Nephron progenitor cell (in vitro differentiated cells): ENCODE measurements at regions not wholly inside any gene's neighbourhood (a gene's known extent, or its start where the extent isn't known, plus 50 kb on each side); places are given as distances from the start of the nearest gene placed in this dataset.

Source experiments
- DNase-seq: peaks from one replicate; pipeline ENCODE4 v3.0.0; 2021
- H3K27ac Mint-ChIP-seq: 2 replicates; pipeline ENCODE4 v1.8.0; 2021; ENCODE audit warnings: mild to moderate bottlenecking, moderate library complexity, mixed read lengths
- H3K27me3 Mint-ChIP-seq: 2 replicates; pipeline ENCODE4 v1.8.0; 2021; ENCODE audit warnings: mild to moderate bottlenecking, low read depth, mixed read lengths; ENCODE audit not compliant: poor library complexity
- H3K36me3 Mint-ChIP-seq: 2 replicates; pipeline ENCODE4 v1.8.0; 2021; ENCODE audit warnings: low read depth, mixed read lengths
- H3K4me1 Mint-ChIP-seq: 2 replicates; pipeline ENCODE4 v1.8.0; 2021; ENCODE audit warnings: mixed read lengths
- H3K4me3 Mint-ChIP-seq: 2 replicates; pipeline ENCODE4 v1.8.0; 2021; ENCODE audit warnings: mild to moderate bottlenecking, moderate library complexity, mixed read lengths
- H3K9me3 Mint-ChIP-seq: 2 replicates; pipeline ENCODE4 v1.8.0; 2021; ENCODE audit warnings: mild to moderate bottlenecking, moderate library complexity, mixed read lengths
- TF ChIP-seq, protein P1 (sequence below): fragments of 200-600 bp; sonication (generic); IDR thresholded peaks from 2 replicates; pipeline ENCODE4 v1.5.0; 2021; ENCODE audit warnings: antibody characterized with exemption

DNA sequence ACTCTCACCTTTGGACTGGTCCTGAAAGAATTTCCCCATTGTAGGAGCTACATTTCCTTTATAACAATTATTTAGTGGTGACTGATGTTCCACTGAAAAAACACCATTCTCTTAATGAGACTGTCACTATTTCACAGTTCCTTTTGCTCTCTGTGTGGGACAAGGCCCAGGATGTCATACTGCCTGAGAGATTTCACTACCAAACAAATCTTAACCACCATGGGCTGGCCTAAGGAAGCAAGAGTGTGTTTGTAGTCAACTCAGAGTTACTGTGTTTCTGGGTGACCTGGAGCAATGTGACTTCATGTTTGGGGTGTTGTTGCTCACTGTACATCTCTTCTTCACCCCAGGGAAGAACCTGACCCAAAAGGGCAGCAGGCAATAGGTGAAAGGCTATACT lies 50.1 kb upstream of the ZNF608 start:
- Mint-ChIP-seq H3K9me3 (peaks cover 3% of the 10 kb centered on the region), H3K36me3 (no peaks in the 10 kb centered on the region), H3K4me1 (peaks cover 12% of the 10 kb centered on the region), H3K4me3 (no peak overlapping the region), H3K27me3 (peaks cover 7% of the 10 kb centered on the region), H3K27ac (no peak overlapping the region)
- DNase-seq: no peak
- TF ChIP-seq, protein P1, sequence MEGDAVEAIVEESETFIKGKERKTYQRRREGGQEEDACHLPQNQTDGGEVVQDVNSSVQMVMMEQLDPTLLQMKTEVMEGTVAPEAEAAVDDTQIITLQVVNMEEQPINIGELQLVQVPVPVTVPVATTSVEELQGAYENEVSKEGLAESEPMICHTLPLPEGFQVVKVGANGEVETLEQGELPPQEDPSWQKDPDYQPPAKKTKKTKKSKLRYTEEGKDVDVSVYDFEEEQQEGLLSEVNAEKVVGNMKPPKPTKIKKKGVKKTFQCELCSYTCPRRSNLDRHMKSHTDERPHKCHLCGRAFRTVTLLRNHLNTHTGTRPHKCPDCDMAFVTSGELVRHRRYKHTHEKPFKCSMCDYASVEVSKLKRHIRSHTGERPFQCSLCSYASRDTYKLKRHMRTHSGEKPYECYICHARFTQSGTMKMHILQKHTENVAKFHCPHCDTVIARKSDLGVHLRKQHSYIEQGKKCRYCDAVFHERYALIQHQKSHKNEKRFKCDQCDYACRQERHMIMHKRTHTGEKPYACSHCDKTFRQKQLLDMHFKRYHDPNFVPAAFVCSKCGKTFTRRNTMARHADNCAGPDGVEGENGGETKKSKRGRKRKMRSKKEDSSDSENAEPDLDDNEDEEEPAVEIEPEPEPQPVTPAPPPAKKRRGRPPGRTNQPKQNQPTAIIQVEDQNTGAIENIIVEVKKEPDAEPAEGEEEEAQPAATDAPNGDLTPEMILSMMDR: no peak

DNA sequence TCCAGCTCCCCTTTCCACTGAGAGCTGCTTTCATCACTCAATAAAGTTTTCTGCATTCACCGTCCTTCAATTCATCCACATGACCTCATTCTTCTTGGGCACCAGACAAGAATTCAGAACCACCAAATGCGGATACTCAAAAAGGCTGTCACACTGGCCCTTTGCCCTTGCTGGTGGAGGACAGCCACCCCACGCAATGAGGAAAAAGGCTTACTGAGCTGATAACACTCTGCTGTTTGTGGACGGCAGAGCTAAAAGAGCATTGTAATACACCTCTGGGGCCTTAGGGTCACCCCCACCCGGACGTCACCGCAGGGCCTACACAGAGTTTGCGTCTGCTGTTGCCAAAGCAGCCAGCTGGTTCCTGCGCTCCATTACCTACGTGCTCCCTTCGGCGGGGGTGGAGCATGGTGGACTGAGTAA lies 51.2 kb upstream of the ZNF608 start:
- H3K36me3 Mint-ChIP-seq: no peaks in the 10 kb centered on the region
- peaks cover 16% of the 10 kb centered on the region for H3K4me1 Mint-ChIP-seq
- TF ChIP-seq, protein P1: no peak
- H3K9me3 Mint-ChIP-seq: peaks cover 3% of the 10 kb centered on the region
- DNase-seq: no peak
- H3K27me3 Mint-ChIP-seq: peaks cover 7% of the 10 kb centered on the region
- no peak overlapping the region for H3K27ac Mint-ChIP-seq
- H3K4me3 Mint-ChIP-seq: no peak overlapping the region

DNA sequence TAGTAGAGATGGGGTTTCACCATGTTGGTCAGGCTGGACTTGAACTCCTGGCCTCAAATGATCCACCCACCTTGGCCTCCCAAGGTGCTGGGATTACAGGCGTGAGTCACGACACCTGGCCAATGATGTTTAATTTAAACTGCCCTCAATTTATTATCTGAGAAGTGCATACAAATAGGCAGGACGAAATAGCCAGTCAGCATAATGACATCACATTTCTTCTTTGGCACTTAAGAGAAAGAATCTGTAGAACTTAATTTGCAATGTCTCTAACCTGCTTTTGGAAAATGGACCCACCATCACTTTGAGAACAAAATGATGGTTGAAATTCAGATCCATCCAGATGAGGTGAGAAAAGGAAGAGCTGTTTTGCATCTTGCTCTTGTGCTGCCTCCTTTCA lies 52.5 kb upstream of the ZNF608 start:
- no peak overlapping the region for H3K4me3 Mint-ChIP-seq
- peaks cover 21% of the 10 kb centered on the region for H3K4me1 Mint-ChIP-seq
- no peak overlapping the region for H3K27ac Mint-ChIP-seq
- H3K27me3 Mint-ChIP-seq: peaks cover 7% of the 10 kb centered on the region
- H3K36me3 Mint-ChIP-seq: no peaks in the 10 kb centered on the region
- H3K9me3 Mint-ChIP-seq: peaks cover 3% of the 10 kb centered on the region
- TF ChIP-seq, protein P1: no peak
- no peak for DNase-seq

DNA sequence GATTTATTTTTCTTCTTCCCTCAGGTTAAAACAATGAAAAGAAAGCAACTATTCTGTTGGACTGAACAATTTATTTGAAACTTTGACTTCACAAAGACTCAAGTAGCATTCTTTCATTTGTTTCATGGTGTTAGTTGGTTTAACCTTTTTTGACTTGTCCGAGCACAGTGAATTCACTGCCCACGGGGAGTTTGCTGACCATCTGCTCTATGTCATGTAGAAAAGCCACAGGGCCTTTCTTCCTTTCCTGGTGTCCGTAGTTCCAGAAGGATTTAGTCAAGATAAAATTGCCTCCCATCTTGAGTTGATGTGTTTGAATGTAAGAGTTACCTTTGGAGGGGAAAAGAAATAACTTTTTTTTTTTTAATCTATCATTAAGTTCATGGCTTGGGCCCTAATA lies 55.1 kb upstream of the ZNF608 start:
- Mint-ChIP-seq H3K27ac (no peak overlapping the region), H3K4me3 (no peak overlapping the region)

DNA sequence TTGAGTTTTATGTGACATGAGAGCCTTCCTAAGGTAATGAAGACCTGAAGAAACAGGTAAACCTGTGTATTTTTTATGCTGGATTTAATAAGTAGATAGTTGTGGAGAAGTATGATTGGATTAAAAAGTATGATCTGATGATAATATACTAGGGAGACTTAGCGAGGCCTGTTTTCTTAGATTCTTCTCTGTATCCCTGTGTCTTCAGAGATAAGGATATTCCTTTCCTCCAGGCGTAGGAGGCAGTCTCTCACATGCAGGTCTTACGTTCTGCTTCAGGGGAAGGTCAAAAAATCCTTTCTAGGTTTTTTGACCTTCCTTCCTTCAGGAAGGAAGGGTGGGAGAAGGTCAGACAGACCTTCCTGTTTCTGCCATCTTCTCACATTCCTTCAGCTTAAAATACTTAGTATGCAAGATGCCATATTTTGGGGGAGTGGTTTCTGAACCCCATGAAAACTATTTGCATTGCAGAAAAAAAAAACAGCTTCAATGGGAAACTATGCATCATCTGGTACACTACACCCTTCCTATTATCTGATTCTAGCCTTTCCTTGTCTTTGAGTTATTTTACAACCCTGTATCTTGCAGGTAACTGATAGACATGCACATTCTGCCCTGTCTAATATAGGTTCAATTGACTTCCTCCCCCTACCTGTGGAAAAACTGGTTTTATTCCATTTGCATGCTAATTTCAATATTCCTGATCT lies 57.3 kb upstream of the ZNF608 start:
- no peak for DNase-seq
- peaks cover 3% of the 10 kb centered on the region for H3K9me3 Mint-ChIP-seq
- TF ChIP-seq, protein P1: no peak
- H3K4me3 Mint-ChIP-seq: no peak overlapping the region
- H3K36me3 Mint-ChIP-seq: no peaks in the 10 kb centered on the region
- no peak overlapping the region for H3K27ac Mint-ChIP-seq
- H3K27me3 Mint-ChIP-seq: no peaks in the 10 kb centered on the region
- H3K4me1 Mint-ChIP-seq: peaks cover 27% of the 10 kb centered on the region

More for the DNA sequence above, 55.1 kb upstream of the ZNF608 start:
- Mint-ChIP-seq H3K9me3 (peaks cover 3% of the 10 kb centered on the region), H3K36me3 (no peaks in the 10 kb centered on the region), H3K4me1 (peaks cover 27% of the 10 kb centered on the region), H3K27me3 (peaks cover 3% of the 10 kb centered on the region)
- TF ChIP-seq, protein P1: no peak
- no peak for DNase-seq

DNA sequence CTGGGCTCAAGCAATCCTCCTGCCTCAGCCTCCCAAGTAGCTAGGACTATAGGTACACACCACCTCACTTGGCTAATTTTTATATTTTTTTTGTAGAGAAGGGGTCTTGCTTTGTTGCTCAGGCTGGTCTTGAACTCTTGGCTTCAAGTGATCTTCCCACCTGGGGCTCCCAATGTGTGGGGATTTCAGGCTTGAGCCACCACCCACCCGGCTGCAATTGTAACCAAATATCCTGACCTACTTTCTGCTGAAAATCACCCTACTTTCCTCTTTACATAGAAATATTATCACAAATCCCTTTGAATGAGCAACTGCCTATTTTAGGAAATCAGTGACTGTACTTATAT lies 59.6 kb upstream of the ZNF608 start:
- H3K36me3 Mint-ChIP-seq: no peaks in the 10 kb centered on the region
- no peak overlapping the region for H3K27ac Mint-ChIP-seq
- H3K4me3 Mint-ChIP-seq: no peak overlapping the region
- DNase-seq: no peak
- peaks cover 2% of the 10 kb centered on the region for H3K9me3 Mint-ChIP-seq
- H3K4me1 Mint-ChIP-seq: peaks cover 40% of the 10 kb centered on the region
- TF ChIP-seq, protein P1: no peak
- no peaks in the 10 kb centered on the region for H3K27me3 Mint-ChIP-seq
